Endothelial cell of umbilical vein (primary cell): ENCODE measurements at regions not wholly inside any gene's neighbourhood (a gene's known extent, or its start where the extent isn't known, plus 50 kb on each side); places are given as distances from the start of the nearest gene placed in this dataset.

Source experiments
- BruUV-seq: library from RNA; stranded (reverse); fragments of 400-500 nt; replicated peaks from 2 replicates; lab custom pipeline; 2021; lab: Mats Ljungman, UMichigan
- CTCF ChIA-PET: fragments of 300-600, 350-600 bp; sonication (Branson Sonifier 250); formaldehyde crosslinking; loops from one replicate; lab custom pipeline; 2021; ENCODE audit warnings: antibody characterized with exemption, inconsistent platforms; lab: Charles Lee
- POLR2A ChIA-PET: fragments of 300-600, 350-600 bp; sonication (Branson Sonifier 250); formaldehyde crosslinking; loops from one replicate; lab custom pipeline; 2021; ENCODE audit warnings: antibody characterized with exemption, inconsistent platforms; lab: Charles Lee
- DNase-seq: peaks from one replicate; pipeline ENCODE4 v3.0.0-alpha.2; 2011; ENCODE audit warnings: low read depth, low spot score
- FAIRE-seq: peaks from 2 replicates; lab custom pipeline; 2011; peaks lifted over from hg19 to GRCh38; lab: Jason Lieb, UNC
- H2AFZ ChIP-seq: 2 replicates; pipeline ENCODE4 v1.6.0; 2012; ENCODE audit warnings: low read depth, low read length, control low read depth, inconsistent platforms
- H3K27ac ChIP-seq: 2 replicates; pipeline ENCODE4 v1.5.1; 2011; ENCODE audit warnings: low read depth, mild to moderate bottlenecking, control low read depth, low read length, moderate library complexity; ENCODE audit not compliant: insufficient read depth
- H3K27me3 ChIP-seq, 2 experiments: 2 replicates each; pipeline versions ENCODE4 v1.6.0 to v1.6.1; 2011; ENCODE audit warnings: low read length in 2 of 2, mixed read lengths in 1 of 2; ENCODE audit not compliant: control insufficient read depth in 2 of 2, insufficient read depth in 2 of 2
- H3K36me3 ChIP-seq, 2 experiments: 2 replicates in 1 of 2; 3 replicates in 1 of 2; pipeline ENCODE4 v1.5.1; 2011; ENCODE audit warnings: low read length in 2 of 2, mild to moderate bottlenecking in 1 of 2, moderate library complexity in 1 of 2; ENCODE audit not compliant: control insufficient read depth in 2 of 2, insufficient read depth in 2 of 2; ENCODE audit errors: extremely low read depth in 1 of 2
- H3K4me1 ChIP-seq: 3 replicates; pipeline ENCODE4 v1.5.1; 2011; ENCODE audit warnings: mild to moderate bottlenecking, low read length; ENCODE audit not compliant: control insufficient read depth, insufficient read depth; ENCODE audit errors: extremely low read depth
- H3K4me2 ChIP-seq: 2 replicates; pipeline ENCODE4 v1.6.1; 2011; ENCODE audit warnings: low read length, control low read depth, mixed read lengths; ENCODE audit not compliant: insufficient read depth
- H3K4me3 ChIP-seq, 3 experiments: fragments of 200-600 bp in 1 of 3; sonication (generic), shearing (Covaris generic) in 1 of 3; replicated peaks in 1 of 3; 2 replicates each; pipeline ENCODE4 v1.5.1; 2011 to 2016; ENCODE audit warnings: control low read depth in 3 of 3, low read length in 3 of 3, mild to moderate bottlenecking in 2 of 3, inconsistent platforms in 1 of 3, low read depth in 1 of 3, moderate library complexity in 1 of 3; ENCODE audit not compliant: insufficient read depth in 1 of 3
- H3K79me2 ChIP-seq: 2 replicates; pipeline ENCODE4 v1.6.0; 2012; ENCODE audit warnings: low read length, inconsistent platforms; ENCODE audit not compliant: control insufficient read depth, insufficient read depth
- H3K9ac ChIP-seq: replicated peaks from 2 replicates; pipeline ENCODE3; 2011; ENCODE audit warnings: low read length, control low read depth; ENCODE audit not compliant: insufficient read depth; ENCODE audit errors: extremely low read depth
- H3K9me1 ChIP-seq: replicated peaks from 3 replicates; pipeline ENCODE4 v1.6.0; 2011; ENCODE audit warnings: mild to moderate bottlenecking, low read length; ENCODE audit not compliant: control insufficient read depth, insufficient read depth; ENCODE audit errors: extremely low read depth
- H3K9me3 ChIP-seq: replicated peaks from 2 replicates; pipeline ENCODE4 v1.5.1; 2012; ENCODE audit warnings: low read length, inconsistent platforms; ENCODE audit not compliant: control insufficient read depth, insufficient read depth
- H4K20me1 ChIP-seq: replicated peaks from 2 replicates; pipeline ENCODE3; 2011; ENCODE audit warnings: mild to moderate bottlenecking, low read length; ENCODE audit not compliant: control insufficient read depth, insufficient read depth; ENCODE audit errors: extremely low read depth
- CTCF ChIP-seq, 2 donors: IDR thresholded peaks; 1 replicate in 1 of 2; 2 replicates in 1 of 2; pipeline ENCODE4 v1.5.1; 2011; ENCODE audit warnings: low read length in 2 of 2, mild to moderate bottlenecking in 2 of 2, moderate library complexity in 2 of 2, control low read depth in 1 of 2, inconsistent platforms in 1 of 2, low read depth in 1 of 2; ENCODE audit not compliant: insufficient read depth in 1 of 2; ENCODE audit errors: extremely low read depth in 1 of 2
- EZH2 ChIP-seq: IDR thresholded peaks from 2 replicates; pipeline ENCODE4 v1.6.1; 2012; ENCODE audit warnings: borderline replicate concordance, low read depth, mild to moderate bottlenecking, moderate library complexity, low read length, inconsistent platforms; ENCODE audit not compliant: severe bottlenecking
- FOS ChIP-seq: IDR thresholded peaks from 2 replicates; pipeline ENCODE4 v1.6.1; 2011; ENCODE audit warnings: mild to moderate bottlenecking, low read length, moderate library complexity, borderline replicate concordance; ENCODE audit not compliant: insufficient read depth
- JUN ChIP-seq: IDR thresholded peaks from 2 replicates; pipeline ENCODE4 v1.6.1; 2011; ENCODE audit warnings: borderline replicate concordance, low read depth; ENCODE audit not compliant: insufficient read length, insufficient read depth
- MYC ChIP-seq: IDR thresholded peaks from one replicate; pipeline ENCODE4 v1.6.1; 2011; ENCODE audit warnings: mild to moderate bottlenecking, low read depth, low read length
- POLR2A ChIP-seq: IDR thresholded peaks from 2 replicates; pipeline ENCODE4 v1.6.1; 2012; ENCODE audit warnings: low read depth, mild to moderate bottlenecking, control low read depth, low read length
- POLR2AphosphoS5 ChIP-seq: IDR thresholded peaks from 2 replicates; pipeline ENCODE4 v1.6.1; 2012; ENCODE audit warnings: low read depth, mild to moderate bottlenecking, control low read depth, low read length, moderate library complexity; ENCODE audit not compliant: insufficient read depth
- dilution Hi-C: fragments of 300-500 bp; cut with MboI; formaldehyde crosslinking; loops from one replicate; pipeline ENCODE4 v1.15.0; 2019; ENCODE audit warnings: low sequenced_read_pairs; ENCODE audit not compliant: extremely low pct_ligation_motif_present
- intact Hi-C: fragments of 100-400 bp; cut with micrococcal nuclease; formaldehyde crosslinking; loops from one replicate; pipeline ENCODE4 v1.10.0; 2022
- TF ChIP-seq, protein P1 (sequence below): IDR thresholded peaks from 2 replicates; pipeline ENCODE4 v1.6.1; 2011; ENCODE audit not compliant: insufficient read depth, insufficient read length

DNA sequence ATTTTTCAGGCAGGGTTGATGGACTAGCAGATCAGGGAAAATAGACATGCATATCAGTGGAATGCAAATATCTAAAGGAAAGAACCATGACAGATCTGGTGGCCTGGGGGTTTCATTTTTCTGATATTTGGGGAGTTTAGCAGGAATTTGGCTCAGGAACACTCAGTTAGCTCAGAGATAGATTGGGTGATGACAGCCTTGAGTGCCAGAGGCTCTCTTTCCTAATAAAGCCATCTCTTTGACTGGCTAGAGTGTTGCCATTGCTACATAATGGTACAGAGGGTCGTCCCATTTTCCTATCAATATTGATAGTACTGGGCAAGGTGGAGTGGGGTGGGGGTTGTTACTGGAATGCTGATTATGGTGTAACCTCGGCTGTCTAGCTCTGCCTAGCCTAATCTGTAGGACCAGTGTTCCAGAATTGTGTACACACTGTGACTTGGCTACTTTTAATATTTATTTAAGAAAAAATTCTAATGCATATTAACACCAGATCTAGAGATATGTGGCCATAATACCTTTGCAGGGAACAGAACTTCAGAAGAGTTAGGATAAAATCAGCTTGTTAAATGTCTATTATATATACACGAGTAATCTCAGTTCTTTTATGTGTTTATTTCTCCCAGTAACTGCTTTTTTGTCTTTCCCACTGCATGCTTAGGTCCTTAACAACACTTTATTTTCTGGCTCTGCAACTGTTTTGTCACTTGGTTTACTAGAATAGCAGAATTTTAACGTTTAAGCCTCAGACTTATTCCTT lies 145.0 kb upstream of the SPOCK3 start:
- no peaks in the 10 kb centered on the region for H3K36me3 ChIP-seq
- dilution Hi-C loops (no loop called here), intact Hi-C loops (no loop called here)
- H3K4me2 ChIP-seq = no peak overlapping the region
- no peaks in the 10 kb centered on the region for H3K27me3 ChIP-seq
- no peaks in the 10 kb centered on the region for H3K9me1 ChIP-seq
- CTCF ChIA-PET = no interaction called here
- TF ChIP-seq EZH2 (no peak), POLR2A (no peak), MYC (no peak), POLR2AphosphoS5 (no peak), JUN (no peak), FOS (no peak), CTCF (IDR thresholded peaks at IDR 0.05; ENCODE audit: extremely low read depth in 1 of 2, insufficient read depth in 1 of 2, low read depth in 1 of 2, low read length in 2 of 2) (no peak)
- TF ChIP-seq, protein P1, sequence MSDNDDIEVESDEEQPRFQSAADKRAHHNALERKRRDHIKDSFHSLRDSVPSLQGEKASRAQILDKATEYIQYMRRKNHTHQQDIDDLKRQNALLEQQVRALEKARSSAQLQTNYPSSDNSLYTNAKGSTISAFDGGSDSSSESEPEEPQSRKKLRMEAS = no peak
- no peak overlapping the region for H3K4me3 ChIP-seq
- no peaks in the 10 kb centered on the region for H3K9me3 ChIP-seq
- POLR2A ChIA-PET = no interaction called here
- H3K27ac ChIP-seq = no peak overlapping the region
- FAIRE-seq = no peak
- H2AFZ ChIP-seq = no peak overlapping the region
- no peak overlapping the region for H3K9ac ChIP-seq
- no peak for DNase-seq
- no peaks in the 10 kb centered on the region for H4K20me1 ChIP-seq
- no peaks in the 10 kb centered on the region for H3K79me2 ChIP-seq
- no peaks in the 10 kb centered on the region for H3K4me1 ChIP-seq
- BruUV-seq = no TSS peak
